H9 (cell line): ENCODE measurements at regions not wholly inside any gene's neighbourhood (a gene's known extent, or its start where the extent isn't known, plus 50 kb on each side); places are given as distances from the start of the nearest gene placed in this dataset.

Experiments
- DNase-seq: peaks from one replicate; pipeline ENCODE4 v3.0.0-alpha.2; 2017
- H2AFZ ChIP-seq: one replicate; pipeline ENCODE4 v1.6.1; 2013; ENCODE audit warnings: mild to moderate bottlenecking, low read length, control low read depth, moderate library complexity
- H2AK5ac ChIP-seq: 2 replicates; pipeline ENCODE4 v1.6.1; 2013; ENCODE audit warnings: low read length, control low read depth, mixed read lengths; ENCODE audit not compliant: insufficient read length
- H2BK120ac ChIP-seq: one replicate; pipeline ENCODE4 v1.6.1; 2013; ENCODE audit warnings: low read depth, mild to moderate bottlenecking, low read length, control low read depth, inconsistent platforms; ENCODE audit not compliant: poor library complexity, severe bottlenecking
- H2BK12ac ChIP-seq: 2 replicates; pipeline ENCODE4 v1.6.1; 2013; ENCODE audit warnings: low read length, control low read depth, mixed read lengths, low read depth; ENCODE audit not compliant: insufficient read length
- H2BK15ac ChIP-seq: 2 replicates; pipeline ENCODE4 v1.6.1; 2013; ENCODE audit warnings: low read depth, low read length, control low read depth
- H2BK20ac ChIP-seq: one replicate; pipeline ENCODE4 v1.6.1; 2013; ENCODE audit warnings: low read depth, mild to moderate bottlenecking, low read length, control low read depth, inconsistent platforms; ENCODE audit not compliant: poor library complexity, severe bottlenecking
- H2BK5ac ChIP-seq: 2 replicates; pipeline ENCODE4 v1.6.1; 2013; ENCODE audit warnings: low read length, control low read depth, mixed read lengths; ENCODE audit not compliant: insufficient read length
- H3K14ac ChIP-seq: 2 replicates; pipeline ENCODE4 v1.6.1; 2013; ENCODE audit warnings: low read length, control low read depth; ENCODE audit not compliant: insufficient read depth
- H3K18ac ChIP-seq: 2 replicates; pipeline ENCODE4 v1.6.1; 2013; ENCODE audit warnings: low read depth, mild to moderate bottlenecking, mixed read lengths, low read length, control low read depth; ENCODE audit not compliant: insufficient read length
- H3K23ac ChIP-seq: 2 replicates; pipeline ENCODE4 v1.6.1; 2013; ENCODE audit warnings: low read length, control low read depth, mixed read lengths, low read depth; ENCODE audit not compliant: insufficient read length
- H3K23me2 ChIP-seq: 2 replicates; pipeline ENCODE4 v1.6.1; 2013; ENCODE audit warnings: low read depth, mild to moderate bottlenecking, mixed read lengths, low read length, control low read depth; ENCODE audit not compliant: insufficient read length, poor library complexity, severe bottlenecking
- H3K27ac ChIP-seq: 2 replicates; pipeline ENCODE4 v1.5.1; 2013; ENCODE audit warnings: low read length, control low read depth, mixed read lengths, low read depth; ENCODE audit not compliant: insufficient read length
- H3K27me3 ChIP-seq: 2 replicates; pipeline ENCODE4 v1.6.1; 2013; ENCODE audit warnings: low read length, control low read depth, inconsistent platforms; ENCODE audit not compliant: insufficient read depth
- H3K4ac ChIP-seq: 2 replicates; pipeline ENCODE4 v1.6.1; 2013; ENCODE audit warnings: low read depth, mild to moderate bottlenecking, control low read depth, inconsistent platforms, low read length, moderate library complexity
- H3K4me1 ChIP-seq: 2 replicates; pipeline ENCODE4 v1.6.1; 2013; ENCODE audit warnings: low read length, control low read depth, inconsistent platforms; ENCODE audit not compliant: insufficient read depth
- H3K4me2 ChIP-seq: 2 replicates; pipeline ENCODE4 v1.6.1; 2013; ENCODE audit warnings: low read length, control low read depth, mixed read lengths; ENCODE audit not compliant: insufficient read length, insufficient read depth
- H3K56ac ChIP-seq: 2 replicates; pipeline ENCODE4 v1.6.1; 2013; ENCODE audit warnings: low read depth, mild to moderate bottlenecking, mixed read lengths, low read length, control low read depth; ENCODE audit not compliant: insufficient read length
- H3K79me1 ChIP-seq: 2 replicates; pipeline ENCODE4 v1.6.1; 2013; ENCODE audit warnings: low read depth, mild to moderate bottlenecking, moderate library complexity, low read length, control low read depth, inconsistent platforms; ENCODE audit not compliant: insufficient read depth, poor library complexity, severe bottlenecking
- H3K79me2 ChIP-seq: 2 replicates; pipeline ENCODE4 v1.6.1; 2013; ENCODE audit warnings: low read length, control low read depth, inconsistent platforms; ENCODE audit not compliant: insufficient read depth
- H3K9ac ChIP-seq: 2 replicates; pipeline ENCODE4 v1.6.1; 2013; ENCODE audit warnings: low read length, control low read depth, mixed read lengths; ENCODE audit not compliant: insufficient read length; ENCODE audit errors: extremely low read depth
- H3K9me3 ChIP-seq: one replicate; pipeline ENCODE4 v1.6.1; 2013; ENCODE audit warnings: low read depth, low read length, inconsistent platforms; ENCODE audit not compliant: control insufficient read depth
- H3T11ph ChIP-seq: one replicate; pipeline ENCODE4 v1.6.1; 2013; ENCODE audit warnings: mild to moderate bottlenecking, low read length, control low read depth, inconsistent platforms
- H4K20me1 ChIP-seq: one replicate; pipeline ENCODE4 v1.6.1; 2013; ENCODE audit not compliant: control insufficient read depth, insufficient read length, insufficient read depth
- H4K5ac ChIP-seq: 2 replicates; pipeline ENCODE4 v1.6.1; 2013; ENCODE audit warnings: low read depth, mild to moderate bottlenecking, mixed read lengths, low read length, control low read depth; ENCODE audit not compliant: insufficient read length
- H4K8ac ChIP-seq: replicated peaks from 2 replicates; pipeline ENCODE4 v1.6.1; 2013; ENCODE audit warnings: low read length, control low read depth, mixed read lengths, low read depth; ENCODE audit not compliant: insufficient read length
- H4K91ac ChIP-seq: 2 replicates; pipeline ENCODE4 v1.6.1; 2013; ENCODE audit warnings: low read depth, mild to moderate bottlenecking, moderate library complexity, mixed read lengths, low read length, control low read depth; ENCODE audit not compliant: insufficient read length
- H3K27ac Mint-ChIP-seq, 3 experiments: 2 replicates in 2 of 3; 3 replicates in 1 of 3; pipeline ENCODE4 v1.8.0; 2020 to 2021; ENCODE audit warnings: mixed read lengths in 3 of 3, mild to moderate bottlenecking in 1 of 3, moderate library complexity in 1 of 3
- H3K27me3 Mint-ChIP-seq: 2 replicates; pipeline ENCODE4 v1.8.0; 2021; ENCODE audit warnings: low read depth, mild to moderate bottlenecking, moderate library complexity, mixed read lengths
- H3K36me3 Mint-ChIP-seq, 3 experiments: 2 replicates in 2 of 3; 3 replicates in 1 of 3; pipeline ENCODE4 v1.8.0; 2020 to 2021; ENCODE audit warnings: low read depth in 3 of 3, mixed read lengths in 3 of 3; ENCODE audit not compliant: insufficient read depth in 1 of 3
- H3K4me1 Mint-ChIP-seq, 2 experiments: 2 replicates each; pipeline ENCODE4 v1.8.0; 2020; ENCODE audit warnings: mixed read lengths in 2 of 2
- H3K4me3 Mint-ChIP-seq, 2 experiments: 2 replicates in 1 of 2; 3 replicates in 1 of 2; pipeline ENCODE4 v1.8.0; 2020 to 2021; ENCODE audit warnings: mild to moderate bottlenecking in 2 of 2, mixed read lengths in 2 of 2, moderate library complexity in 1 of 2
- H3K9me3 Mint-ChIP-seq, 2 experiments: 2 replicates in 1 of 2; 3 replicates in 1 of 2; pipeline ENCODE4 v1.8.0; 2020; ENCODE audit warnings: mild to moderate bottlenecking in 2 of 2, mixed read lengths in 2 of 2, moderate library complexity in 1 of 2
- WGBS: extraction: QIAGEN DNeasy Blood & Tissue Kit; methylation state at CpG from one replicate; pipeline ENCODE4 v1.1.7; 2013; ENCODE audit warnings: missing lambda C conversion rate, low lambda C conversion rate, mixed read lengths; ENCODE audit not compliant: insufficient read length; ENCODE audit errors: extremely low coverage; 5-methylcytosine and 5-hydroxymethylcytosine counted together
- TF ChIP-seq, protein P1 (sequence below): fragments of 200-600 bp; sonication (generic); conservative IDR thresholded peaks from 3 replicates; pipeline ENCODE4 v1.8.0; 2021; ENCODE audit warnings: antibody characterized with exemption, mild to moderate bottlenecking

DNA sequence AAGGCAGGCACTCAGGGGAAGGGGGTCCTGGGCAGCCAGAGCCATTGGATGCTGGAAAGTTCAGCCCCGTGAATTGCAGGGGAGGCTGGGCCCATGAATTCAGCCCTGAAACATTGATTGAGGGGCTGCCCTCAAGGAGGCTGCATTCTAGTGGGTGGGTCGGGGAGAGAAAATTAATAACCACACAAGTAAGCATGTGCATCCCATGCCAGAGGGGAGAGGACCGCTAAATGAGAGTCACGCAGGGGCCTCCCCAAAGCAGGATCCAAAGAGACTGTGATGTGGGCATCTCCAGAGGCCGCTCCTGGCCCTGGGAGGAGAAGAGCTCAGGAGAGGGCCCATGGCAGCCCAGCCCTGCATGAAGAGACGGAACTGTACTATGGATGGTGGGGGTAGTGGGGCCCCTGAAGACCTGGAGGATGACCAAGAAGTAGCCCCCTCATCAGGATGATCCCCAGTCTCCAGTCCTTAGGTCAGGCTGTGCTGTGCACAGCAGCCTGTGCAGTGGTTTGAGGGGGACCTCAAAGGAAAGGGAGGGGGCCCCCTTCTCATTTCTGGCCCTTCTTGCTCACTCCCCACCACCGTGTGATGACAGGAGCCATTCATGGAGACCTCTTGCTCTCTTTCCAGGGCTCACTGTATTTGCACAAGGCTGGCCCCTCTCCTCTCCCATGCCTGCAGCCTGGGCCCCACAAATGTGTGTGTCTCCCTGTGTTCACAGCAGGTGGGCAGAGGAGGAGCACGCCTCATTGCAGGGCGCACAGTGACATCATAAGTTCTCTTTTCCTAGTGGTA, 233.6 kb upstream of the IRX1 start:
- H4K8ac ChIP-seq, result no peak overlapping the region
- H2AK5ac ChIP-seq, result no peak overlapping the region
- Mint-ChIP-seq H3K4me1 (peaks cover 9 to 12% of the 10 kb centered on the region in 2 experiments), H3K27ac (no peak overlapping the region; a peak in 1 of 7 replicates), H3K36me3 (peaks cover 0 to 2% (median 0%) of the 10 kb centered on the region in 3 experiments; a peak in 1 of 7 replicates), H3K4me3 (no peak overlapping the region), H3K27me3 (peaks cover 7% of the 10 kb centered on the region), H3K9me3 (peaks cover 5 to 7% of the 10 kb centered on the region in 2 experiments; a peak in 3 of 5 replicates)
- no peak overlapping the region for H2BK15ac ChIP-seq
- no peak overlapping the region for H3K9ac ChIP-seq
- H3K27me3 ChIP-seq, result no peaks in the 10 kb centered on the region
- H3K4me2 ChIP-seq, result no peak overlapping the region
- no peaks in the 10 kb centered on the region for H3K79me1 ChIP-seq
- no peaks in the 10 kb centered on the region for H3K4me1 ChIP-seq
- no peak overlapping the region for H3K23ac ChIP-seq
- no peak overlapping the region for H2BK120ac ChIP-seq
- no peak overlapping the region for H2BK12ac ChIP-seq
- no peak overlapping the region for H3K27ac ChIP-seq
- no peak overlapping the region for H3K18ac ChIP-seq
- no peaks in the 10 kb centered on the region for H3K9me3 ChIP-seq
- no peaks in the 10 kb centered on the region for H3K23me2 ChIP-seq
- H3K14ac ChIP-seq, result no peak overlapping the region; the same call in 1 of the 2 replicates
- H2AFZ ChIP-seq, result no peak overlapping the region
- H2BK20ac ChIP-seq, result no peak overlapping the region
- DNase-seq, result no peak
- H3K4ac ChIP-seq, result no peak overlapping the region
- H2BK5ac ChIP-seq, result no peak overlapping the region
- TF ChIP-seq, protein P1, sequence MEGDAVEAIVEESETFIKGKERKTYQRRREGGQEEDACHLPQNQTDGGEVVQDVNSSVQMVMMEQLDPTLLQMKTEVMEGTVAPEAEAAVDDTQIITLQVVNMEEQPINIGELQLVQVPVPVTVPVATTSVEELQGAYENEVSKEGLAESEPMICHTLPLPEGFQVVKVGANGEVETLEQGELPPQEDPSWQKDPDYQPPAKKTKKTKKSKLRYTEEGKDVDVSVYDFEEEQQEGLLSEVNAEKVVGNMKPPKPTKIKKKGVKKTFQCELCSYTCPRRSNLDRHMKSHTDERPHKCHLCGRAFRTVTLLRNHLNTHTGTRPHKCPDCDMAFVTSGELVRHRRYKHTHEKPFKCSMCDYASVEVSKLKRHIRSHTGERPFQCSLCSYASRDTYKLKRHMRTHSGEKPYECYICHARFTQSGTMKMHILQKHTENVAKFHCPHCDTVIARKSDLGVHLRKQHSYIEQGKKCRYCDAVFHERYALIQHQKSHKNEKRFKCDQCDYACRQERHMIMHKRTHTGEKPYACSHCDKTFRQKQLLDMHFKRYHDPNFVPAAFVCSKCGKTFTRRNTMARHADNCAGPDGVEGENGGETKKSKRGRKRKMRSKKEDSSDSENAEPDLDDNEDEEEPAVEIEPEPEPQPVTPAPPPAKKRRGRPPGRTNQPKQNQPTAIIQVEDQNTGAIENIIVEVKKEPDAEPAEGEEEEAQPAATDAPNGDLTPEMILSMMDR, result no peak
- no peak overlapping the region for H4K91ac ChIP-seq
- H3K56ac ChIP-seq, result no peak overlapping the region
- H3T11ph ChIP-seq, result no peak overlapping the region
- no peak overlapping the region for H4K5ac ChIP-seq
- H3K79me2 ChIP-seq, result no peaks in the 10 kb centered on the region
- WGBS, result no CpG with 5 or more reads among the region's 9 CpGs
- H4K20me1 ChIP-seq, result no peaks in the 10 kb centered on the region
